IMR-90 (cell line): ENCODE measurements at regions not wholly inside any gene's neighbourhood (a gene's known extent, or its start where the extent isn't known, plus 50 kb on each side); places are given as distances from the start of the nearest gene placed in this dataset.

Experiments used
- BHLHE40 ChIP-seq: fragments of 150-350 bp; IDR thresholded peaks from 2 replicates; pipeline ENCODE4 v1.6.1; 2016; ENCODE audit warnings: mild to moderate bottlenecking, low read depth, low read length
- CEBPB ChIP-seq: IDR thresholded peaks from 2 replicates; pipeline ENCODE4 v1.6.1; 2012; ENCODE audit warnings: low read depth, low read length, improper control_type of control experiment
- CHD1 ChIP-seq: IDR thresholded peaks from 2 replicates; pipeline ENCODE4 v1.6.1; 2012; ENCODE audit warnings: low read depth, low read length, improper control_type of control experiment
- MAZ ChIP-seq: IDR thresholded peaks from 2 replicates; pipeline ENCODE4 v1.6.1; 2012; ENCODE audit warnings: low read depth, mild to moderate bottlenecking, low read length, improper control_type of control experiment, moderate library complexity, borderline replicate concordance
- MXI1 ChIP-seq: IDR thresholded peaks from 2 replicates; pipeline ENCODE4 v1.6.1; 2012; ENCODE audit warnings: low read depth, mild to moderate bottlenecking, low read length, moderate library complexity, borderline replicate concordance
- POLR2A ChIP-seq: IDR thresholded peaks from 2 replicates; pipeline ENCODE4 v1.6.1; 2012; ENCODE audit warnings: mild to moderate bottlenecking, low read depth, low read length
- RAD21 ChIP-seq: IDR thresholded peaks from 2 replicates; pipeline ENCODE4 v1.6.1; 2012; ENCODE audit warnings: low read length, improper control_type of control experiment
- SMC3 ChIP-seq: fragments of 150-350 bp; IDR thresholded peaks from 2 replicates; pipeline ENCODE4 v1.6.1; 2016; ENCODE audit warnings: low read depth, mild to moderate bottlenecking, antibody characterized with exemption, low read length, moderate library complexity
- USF2 ChIP-seq: fragments of 150-350 bp; IDR thresholded peaks from 2 replicates; pipeline ENCODE4 v1.6.1; 2017; ENCODE audit warnings: mild to moderate bottlenecking, antibody characterized with exemption, low read length, low read depth
- TF ChIP-seq, protein P1 (sequence below): conservative IDR thresholded peaks from 2 replicates; pipeline ENCODE4 v1.5.1; 2012; ENCODE audit warnings: mild to moderate bottlenecking, low read depth, low read length, improper control_type of control experiment
- TF ChIP-seq, protein P2 (sequence below): fragments of 150-350 bp; IDR thresholded peaks from 2 replicates; pipeline ENCODE4 v1.6.1; 2016; ENCODE audit warnings: low read depth, mild to moderate bottlenecking, low read length, moderate library complexity, borderline replicate concordance

DNA sequence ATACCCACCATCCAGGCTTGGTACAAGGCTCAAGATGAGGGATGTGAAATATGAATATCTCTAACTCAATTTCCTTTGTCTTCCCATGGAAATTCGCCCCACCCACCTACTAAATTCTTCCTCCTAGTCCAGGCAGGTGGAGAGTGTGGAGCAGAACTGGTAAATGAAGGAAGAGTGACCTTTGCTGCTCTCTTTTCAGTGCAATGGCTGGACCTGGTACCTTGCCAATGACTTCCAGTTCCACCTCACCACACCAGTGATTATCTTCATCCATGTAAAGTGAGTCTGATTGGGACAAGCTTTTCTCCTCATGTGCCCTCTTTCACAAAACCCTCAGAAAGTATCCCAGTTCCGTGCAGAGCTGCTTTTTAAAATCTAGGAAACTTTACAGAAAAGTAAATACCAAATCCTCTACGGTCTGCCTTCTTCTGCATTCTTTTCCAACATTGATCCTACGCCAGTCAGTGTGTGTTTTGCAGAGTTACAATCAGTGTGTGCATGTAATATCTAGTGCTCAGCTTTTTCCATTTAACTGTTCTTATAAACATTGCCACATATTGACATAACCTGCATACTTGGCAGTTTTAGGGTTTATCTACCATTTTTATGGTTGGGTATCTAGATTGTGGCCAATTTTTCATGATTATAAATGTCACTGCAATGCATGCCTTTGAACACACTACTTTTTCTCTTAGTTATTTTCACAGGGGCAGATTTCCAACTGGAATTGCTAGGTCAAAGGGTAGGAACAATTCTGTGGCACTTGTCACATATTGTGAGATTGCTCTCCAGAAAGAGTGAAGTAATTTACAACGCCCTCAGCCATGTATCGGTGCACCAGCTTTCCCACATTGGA lies 86.5 kb upstream of the SEC11C start:
- no peak for TF ChIP-seq POLR2A
- TF ChIP-seq, protein P1, sequence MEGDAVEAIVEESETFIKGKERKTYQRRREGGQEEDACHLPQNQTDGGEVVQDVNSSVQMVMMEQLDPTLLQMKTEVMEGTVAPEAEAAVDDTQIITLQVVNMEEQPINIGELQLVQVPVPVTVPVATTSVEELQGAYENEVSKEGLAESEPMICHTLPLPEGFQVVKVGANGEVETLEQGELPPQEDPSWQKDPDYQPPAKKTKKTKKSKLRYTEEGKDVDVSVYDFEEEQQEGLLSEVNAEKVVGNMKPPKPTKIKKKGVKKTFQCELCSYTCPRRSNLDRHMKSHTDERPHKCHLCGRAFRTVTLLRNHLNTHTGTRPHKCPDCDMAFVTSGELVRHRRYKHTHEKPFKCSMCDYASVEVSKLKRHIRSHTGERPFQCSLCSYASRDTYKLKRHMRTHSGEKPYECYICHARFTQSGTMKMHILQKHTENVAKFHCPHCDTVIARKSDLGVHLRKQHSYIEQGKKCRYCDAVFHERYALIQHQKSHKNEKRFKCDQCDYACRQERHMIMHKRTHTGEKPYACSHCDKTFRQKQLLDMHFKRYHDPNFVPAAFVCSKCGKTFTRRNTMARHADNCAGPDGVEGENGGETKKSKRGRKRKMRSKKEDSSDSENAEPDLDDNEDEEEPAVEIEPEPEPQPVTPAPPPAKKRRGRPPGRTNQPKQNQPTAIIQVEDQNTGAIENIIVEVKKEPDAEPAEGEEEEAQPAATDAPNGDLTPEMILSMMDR = no peak
- TF ChIP-seq, protein P2, sequence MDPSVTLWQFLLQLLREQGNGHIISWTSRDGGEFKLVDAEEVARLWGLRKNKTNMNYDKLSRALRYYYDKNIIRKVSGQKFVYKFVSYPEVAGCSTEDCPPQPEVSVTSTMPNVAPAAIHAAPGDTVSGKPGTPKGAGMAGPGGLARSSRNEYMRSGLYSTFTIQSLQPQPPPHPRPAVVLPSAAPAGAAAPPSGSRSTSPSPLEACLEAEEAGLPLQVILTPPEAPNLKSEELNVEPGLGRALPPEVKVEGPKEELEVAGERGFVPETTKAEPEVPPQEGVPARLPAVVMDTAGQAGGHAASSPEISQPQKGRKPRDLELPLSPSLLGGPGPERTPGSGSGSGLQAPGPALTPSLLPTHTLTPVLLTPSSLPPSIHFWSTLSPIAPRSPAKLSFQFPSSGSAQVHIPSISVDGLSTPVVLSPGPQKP = no peak
- TF ChIP-seq SMC3 = no peak
- TF ChIP-seq BHLHE40 = no peak
- no peak for TF ChIP-seq USF2
- no peak for TF ChIP-seq CHD1
- TF ChIP-seq MXI1 = no peak
- TF ChIP-seq RAD21 = no peak
- TF ChIP-seq MAZ = no peak
- no peak for TF ChIP-seq CEBPB
